ENCODE measurements at regions not wholly inside any gene's neighbourhood (a gene's known extent, or its start where the extent isn't known, plus 50 kb on each side); places are given as distances from the start of the nearest gene placed in this dataset.
"Not testable (repeated sequence)": the region's sequence is repeated elsewhere in the genome, so short reads cannot be mapped to it uniquely, and the experiment has no call there.

DNA sequence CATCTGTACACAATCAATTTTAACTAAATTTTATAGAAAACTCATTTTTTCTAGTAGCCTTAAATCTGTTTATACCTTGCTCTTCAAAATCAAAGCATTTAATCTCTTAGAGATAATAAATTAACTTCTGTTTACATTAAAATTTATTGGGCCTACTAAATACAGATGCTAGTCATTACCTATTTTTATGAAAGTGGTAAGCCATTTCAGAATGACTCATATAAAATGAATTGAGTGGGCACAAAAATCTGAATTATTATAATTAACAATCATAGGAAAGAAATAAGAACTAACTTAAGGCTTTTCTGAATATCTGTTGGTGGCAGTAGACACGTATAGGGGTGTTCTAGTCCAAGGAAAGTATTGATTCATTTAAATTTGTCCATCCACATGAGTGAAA, 157.9 kb downstream of the KCNJ2 start:
- no peak for DNase-seq

DNA sequence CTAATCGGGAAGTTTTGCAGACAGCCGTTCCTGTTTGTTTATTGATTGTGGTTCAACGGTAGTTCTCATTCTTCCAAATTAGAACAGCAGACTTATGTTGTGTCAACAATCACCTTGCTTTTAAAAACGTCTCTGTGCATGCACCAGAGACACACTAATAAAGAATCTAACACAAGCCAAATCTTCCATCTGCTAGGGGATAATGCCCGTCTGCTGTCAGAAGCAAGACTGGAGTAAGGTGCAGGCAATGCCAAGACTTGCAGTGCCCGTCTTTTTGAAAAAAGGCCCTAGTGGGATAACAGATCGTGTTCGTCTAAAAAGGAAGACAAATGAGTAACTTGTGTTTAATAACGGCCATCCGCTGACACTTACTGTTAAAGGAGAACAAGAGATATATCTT, 158.4 kb downstream of the KCNJ2 start:
- no peak for DNase-seq

DNA sequence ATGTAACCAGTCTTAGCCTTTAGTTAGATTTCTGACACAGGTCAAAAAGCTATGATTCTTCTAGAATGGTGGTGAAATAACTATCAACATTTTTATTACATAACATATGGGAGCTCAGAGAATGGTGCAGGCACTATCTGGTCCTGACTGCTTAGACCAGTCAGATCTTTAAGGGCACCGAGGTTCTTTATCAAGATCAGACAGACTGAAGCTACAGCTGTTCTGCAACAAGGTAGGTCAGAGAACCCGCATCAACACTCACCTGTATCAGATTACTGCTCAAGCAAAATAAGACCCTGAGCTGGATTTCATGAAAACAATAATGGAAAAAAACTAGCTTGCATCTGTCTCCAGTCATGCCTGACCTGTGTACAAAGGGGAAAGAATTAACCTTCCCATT, 160.4 kb downstream of the KCNJ2 start:
- DNase-seq: no peak

DNA sequence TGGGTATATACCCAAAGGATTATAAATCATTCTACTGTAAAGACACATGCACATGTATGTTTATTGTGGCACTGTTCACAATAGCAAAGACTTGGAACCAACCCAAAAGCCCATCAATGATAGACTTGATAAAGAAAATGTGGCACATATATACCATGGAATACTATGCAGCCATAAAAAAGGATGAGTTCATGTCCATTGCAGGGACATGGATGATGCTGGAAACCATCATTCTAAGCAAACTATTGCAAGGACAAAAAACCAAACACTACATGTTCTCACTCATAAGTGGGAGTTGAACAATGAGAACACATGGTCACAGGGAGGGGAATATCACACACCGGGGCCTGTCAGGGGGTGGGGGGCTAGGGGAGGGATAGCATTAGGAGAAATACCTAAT, 161.7 kb downstream of the KCNJ2 start:
- not testable (repeated sequence) for DNase-seq

DNA sequence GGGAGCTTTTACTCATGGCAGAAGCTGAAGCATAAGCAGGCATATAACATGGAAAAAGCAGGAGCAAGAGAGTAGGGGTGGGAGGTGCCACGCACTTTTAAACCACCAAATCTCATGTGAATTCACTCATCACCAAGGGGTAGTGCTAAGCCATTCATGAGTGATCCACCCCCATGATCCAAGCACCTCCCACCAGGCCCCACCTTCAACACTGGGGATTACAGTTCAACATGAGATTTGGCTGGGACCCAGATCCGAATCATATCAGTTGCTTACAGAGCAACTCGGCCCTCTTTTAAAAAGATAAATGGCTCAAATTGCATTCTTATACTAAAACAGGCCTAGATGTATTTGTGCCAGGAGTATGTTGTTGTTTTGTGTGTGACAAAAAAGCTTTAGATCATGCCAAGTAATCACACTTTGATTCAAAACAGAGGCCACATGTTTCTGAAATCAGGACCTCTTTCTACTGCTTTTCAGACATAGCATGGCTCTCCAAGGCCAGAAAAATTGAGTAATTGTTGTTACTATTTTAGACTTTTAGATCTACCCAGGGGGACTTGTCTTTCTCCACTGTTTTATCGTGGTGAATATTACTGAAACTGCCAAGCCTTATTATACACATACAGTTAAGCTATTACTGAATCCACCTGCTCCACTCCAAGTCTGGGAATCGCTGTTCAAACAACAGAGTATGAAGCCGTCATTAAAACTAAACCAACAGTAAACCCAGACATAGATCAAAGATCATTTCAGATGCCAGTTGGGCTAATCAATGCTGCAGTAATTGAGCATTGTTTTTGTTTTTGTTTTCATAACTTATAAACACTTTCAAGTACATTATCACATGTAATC, 163.3 kb downstream of the KCNJ2 start:
- no peak for DNase-seq

DNA sequence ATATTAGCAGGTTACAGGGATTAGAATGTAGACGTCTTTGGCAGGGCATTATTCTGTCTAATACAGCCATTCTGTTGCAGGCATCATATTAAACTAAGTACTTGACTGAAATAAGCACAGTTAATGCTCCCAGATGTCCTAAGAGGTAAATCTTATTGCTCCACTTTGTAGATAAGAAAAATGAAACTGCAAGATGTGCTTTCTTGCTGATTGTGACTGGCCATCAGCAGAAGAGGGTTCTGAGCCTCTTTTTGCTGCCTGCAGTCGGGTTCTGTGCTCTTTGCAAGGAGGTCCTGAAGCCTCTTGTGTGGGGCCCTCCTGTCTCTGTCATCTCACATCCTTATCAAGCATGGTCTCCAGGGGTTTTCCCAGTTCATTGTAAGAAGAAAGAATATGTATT, 167.1 kb downstream of the KCNJ2 start:
- DNase-seq: no peak

DNA sequence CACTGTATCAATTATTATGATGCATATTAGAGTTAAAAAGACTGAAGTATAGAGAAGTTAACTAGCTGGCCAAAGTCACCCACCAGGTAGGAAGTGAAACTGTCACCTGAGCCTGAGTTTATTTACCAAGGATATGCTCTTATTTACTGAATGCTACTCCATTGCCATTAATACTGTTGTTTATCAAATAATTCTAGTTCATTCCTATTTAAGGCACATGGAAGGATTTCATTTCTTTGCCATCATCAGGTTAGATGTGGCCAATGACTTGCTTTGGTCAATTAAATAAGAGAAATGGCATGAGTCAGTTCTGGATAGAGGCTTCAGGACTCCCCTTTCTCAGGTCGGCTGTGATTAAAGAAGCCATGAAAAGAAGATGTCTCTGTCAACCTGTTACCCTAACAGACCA, 169.6 kb downstream of the KCNJ2 start:
- no peak for DNase-seq

DNA sequence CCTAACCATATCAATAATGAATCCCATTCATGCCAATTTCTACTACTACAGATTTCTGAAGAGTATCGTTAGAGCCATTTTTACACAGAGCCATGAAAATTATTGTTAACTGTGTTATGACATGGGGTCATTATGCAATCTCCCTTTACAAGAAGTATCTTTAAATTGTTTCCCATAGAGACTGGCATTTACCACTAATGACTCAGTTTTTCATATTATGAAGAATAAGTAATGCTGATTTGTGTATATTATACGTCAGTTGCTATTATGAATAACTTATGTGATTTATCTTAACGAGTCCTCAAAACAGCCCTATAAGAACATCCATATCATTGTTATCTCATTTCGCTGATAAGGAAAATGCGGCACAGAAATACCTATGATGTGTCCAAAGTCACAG, 173.8 kb downstream of the KCNJ2 start:
- DNase-seq: no peak

DNA sequence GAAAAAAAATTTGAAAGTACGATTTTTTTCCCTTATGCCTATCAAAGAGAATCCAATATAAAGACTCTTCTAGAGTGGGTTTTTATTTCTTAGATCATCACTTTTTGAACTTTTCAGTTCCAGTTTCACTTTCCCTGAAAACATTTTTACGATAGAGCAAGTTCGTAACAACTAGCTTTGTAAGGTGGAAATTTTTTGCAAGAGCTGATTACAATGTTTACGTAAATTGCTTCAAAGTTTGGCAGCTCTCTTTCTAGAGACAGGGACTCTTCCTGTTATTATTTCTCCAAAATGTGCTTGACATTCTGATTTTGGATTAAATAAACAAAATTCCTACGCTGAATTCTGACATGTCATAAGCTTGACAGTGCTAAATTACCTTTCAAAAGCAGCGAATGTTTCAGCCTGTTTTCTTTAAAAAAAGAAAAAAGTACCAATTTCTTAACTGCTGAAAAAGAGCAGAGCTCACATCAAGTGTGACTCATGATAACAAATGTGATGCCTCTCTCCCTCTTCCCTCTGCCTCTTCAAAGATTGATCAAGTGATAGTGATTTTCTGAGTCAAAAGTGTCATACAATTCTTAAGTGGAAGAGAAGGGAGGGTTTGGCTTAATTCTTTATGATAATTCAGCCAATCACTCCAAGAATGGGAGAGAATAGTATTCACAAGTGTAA, 175.2 kb downstream of the KCNJ2 start:
- DNase-seq: no peak

DNA sequence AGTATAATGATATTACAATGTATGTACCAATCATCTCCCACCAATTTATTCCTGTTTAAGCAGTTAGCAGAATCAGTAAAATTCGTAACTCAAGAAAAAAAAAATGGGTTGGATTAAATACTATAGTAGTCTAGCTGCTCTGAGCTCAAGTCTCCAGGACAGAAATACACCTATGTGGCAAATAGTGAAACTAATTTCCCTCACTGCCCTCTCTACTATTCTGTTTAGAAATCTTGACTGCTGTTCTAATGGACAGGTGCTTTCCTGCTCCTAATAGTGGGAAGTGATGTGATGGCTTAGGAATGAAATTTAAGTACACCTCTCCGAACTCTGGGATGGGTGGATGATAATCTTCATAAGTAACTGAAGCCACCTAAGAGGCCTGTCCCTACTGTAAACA, 175.7 kb downstream of the KCNJ2 start:
- no peak for DNase-seq

DNA sequence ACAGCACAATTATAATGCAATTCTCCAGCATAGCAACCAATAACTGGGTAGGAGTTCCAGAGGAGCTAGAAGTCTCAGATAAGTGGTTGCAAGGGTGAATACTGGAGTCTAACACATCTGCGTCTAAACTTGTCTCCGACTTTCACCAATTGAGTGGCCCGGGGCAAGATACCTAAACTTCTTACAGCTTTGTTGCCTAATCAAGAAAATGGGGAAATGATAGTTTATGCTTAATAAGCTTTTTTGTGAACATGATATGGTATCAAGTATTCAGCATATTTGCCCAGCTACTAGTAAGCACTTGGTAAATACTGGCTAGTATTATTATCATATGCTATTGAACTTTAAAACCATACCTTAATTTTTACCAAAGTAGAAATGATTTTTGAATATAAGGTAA, 183.5 kb downstream of the KCNJ2 start:
- DNase-seq: no peak

DNA sequence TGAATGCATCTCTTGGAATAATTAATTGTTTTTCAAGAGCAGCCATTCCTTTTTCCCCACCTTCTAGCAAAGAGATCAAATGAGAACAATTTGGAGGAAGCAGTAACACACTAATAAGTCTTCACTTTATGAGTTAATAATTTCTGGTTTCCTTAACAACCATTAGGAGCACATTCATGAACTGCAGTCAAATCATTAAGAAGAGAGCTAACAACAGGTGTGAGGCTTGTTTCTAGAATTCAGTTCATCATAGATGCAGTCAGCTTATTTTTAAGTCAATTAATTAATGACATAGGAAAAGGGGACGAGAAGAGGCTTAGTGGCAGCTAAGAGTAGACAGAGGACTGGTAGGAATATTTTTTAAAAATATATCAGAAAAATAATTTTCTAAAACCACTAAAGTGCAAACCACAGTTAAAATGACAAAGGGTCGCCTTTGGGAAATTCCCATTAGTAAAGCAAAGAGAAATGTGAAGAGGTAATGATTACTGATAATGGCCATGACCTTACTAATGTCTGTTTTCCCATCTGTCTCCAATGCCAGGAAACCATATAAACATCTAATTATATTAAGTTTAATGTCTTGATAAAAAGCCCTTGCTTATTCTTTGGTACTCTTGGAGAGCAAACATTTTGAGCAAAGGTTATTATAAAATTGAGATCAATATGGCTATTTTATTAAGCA, 184.2 kb downstream of the KCNJ2 start:
- DNase-seq: no peak

DNA sequence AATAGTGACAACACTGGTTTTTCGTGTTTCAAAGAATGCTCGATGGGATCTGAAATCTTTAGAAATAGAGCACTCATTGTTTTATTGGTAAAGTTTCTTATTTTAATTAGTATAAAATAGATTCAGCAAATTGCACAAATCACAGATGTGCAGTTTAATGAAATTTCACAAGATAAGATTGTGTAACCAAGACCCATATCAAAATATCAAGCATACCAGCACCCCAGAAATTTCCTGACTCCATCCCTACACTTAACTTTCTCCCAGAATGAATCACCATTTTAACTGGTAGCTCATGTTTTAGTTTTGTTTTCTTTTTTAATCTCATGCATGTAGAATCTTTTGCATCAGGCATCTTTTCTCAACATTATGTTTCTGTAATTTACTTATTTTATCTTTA, 185.9 kb downstream of the KCNJ2 start:
- no peak for DNase-seq

DNA sequence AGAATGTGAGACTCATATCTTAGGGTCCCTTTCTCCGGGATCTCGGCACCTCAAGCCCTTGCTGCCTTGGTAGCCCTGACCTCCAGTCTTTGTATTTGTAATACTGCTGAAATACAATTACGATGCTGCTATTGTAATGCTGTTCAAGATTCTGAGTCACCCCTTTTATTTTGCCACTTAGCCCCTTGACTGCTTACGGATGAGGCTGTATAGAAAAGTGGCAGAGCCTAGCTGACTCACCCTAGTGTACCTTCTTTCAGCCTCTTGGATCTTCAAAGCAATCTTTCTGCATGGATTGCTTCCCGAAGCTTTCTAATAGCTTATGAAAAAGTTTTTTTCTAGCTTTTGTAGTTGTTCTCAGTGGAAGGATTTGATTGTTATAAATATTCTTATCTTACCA, 187.9 kb downstream of the KCNJ2 start:
- no peak for DNase-seq

DNA sequence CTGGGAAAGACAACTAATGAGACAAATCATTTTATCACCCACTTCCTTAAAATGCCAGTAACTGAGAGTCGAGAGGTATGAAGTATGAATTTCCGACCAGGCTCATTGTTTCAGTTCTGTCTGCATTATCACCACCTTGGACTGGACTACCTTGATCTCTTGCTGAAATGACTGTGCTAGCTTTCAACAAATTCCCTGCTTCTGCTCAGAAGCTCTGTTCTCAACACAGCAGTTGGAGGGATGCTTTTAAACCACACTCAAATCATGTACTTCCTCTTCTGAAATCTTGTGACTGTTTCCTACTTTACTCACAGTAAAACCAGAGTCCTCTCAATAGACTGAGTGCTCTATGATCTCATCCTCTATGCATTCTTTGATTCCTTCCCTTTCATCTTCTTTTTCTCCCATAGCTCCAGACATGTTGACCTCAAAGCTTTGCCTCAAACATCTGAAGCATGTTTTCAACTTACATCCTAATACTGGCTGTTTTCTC, 195.8 kb downstream of the KCNJ2 start:
- no peak for DNase-seq

DNA sequence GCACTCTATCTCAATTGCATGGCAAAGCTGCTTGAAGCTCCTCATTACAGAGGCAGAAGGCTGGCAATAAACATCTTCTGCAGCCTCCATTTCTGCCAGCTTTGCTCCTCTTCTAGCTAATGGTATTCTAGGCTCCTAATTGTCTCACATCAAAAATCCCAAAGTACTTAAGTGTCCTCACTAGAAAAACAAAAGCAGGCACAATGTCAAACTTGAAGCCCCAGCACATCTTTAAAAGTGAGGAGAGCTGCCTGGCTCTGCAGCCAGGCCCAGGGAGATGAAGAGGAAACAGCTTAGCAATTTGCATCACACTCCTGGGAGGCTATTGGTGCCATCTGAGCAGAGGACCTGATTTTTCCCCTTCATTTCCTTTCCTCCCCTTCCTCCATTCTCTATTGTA, 197.1 kb downstream of the KCNJ2 start:
- DNase-seq: no peak

DNA sequence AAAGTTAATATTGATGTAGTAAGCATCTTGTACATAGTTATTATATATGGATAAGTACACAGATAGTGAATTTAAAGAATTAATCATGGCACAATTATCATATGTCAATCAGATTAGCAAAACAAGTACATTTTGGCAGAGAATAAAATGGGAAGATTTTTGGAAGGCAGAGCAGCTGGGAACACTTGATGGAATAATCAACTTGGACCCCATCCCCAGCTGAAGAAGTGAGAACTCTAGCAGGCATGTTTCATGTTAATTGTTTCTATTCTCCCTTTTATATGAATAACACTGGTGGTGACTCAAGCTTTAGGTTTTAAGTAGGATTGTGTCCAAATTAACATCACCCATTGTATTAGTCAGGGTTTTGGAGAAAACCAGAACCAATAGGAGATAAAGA, 198.7 kb downstream of the KCNJ2 start:
- no peak for DNase-seq

DNA sequence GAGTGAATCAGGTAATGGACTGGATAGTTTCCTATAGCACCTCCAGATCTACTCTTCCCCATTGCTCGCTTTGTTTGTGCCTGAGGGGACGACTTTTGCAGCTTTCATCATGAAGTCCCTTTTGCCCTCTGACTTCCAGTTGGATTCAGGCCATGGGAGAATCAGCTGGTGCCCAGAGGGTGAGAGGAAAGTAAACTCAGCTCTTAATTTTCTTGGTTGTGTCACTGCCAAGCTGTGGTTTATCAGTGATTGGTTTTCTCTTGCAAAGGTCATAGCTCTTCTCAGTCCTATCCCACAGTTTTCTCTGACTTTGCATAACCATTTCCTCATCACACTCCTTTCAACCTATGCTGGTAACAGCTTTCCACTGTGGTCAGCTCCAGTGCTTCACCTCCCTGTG, 200.1 kb downstream of the KCNJ2 start:
- no peak for DNase-seq

DNA sequence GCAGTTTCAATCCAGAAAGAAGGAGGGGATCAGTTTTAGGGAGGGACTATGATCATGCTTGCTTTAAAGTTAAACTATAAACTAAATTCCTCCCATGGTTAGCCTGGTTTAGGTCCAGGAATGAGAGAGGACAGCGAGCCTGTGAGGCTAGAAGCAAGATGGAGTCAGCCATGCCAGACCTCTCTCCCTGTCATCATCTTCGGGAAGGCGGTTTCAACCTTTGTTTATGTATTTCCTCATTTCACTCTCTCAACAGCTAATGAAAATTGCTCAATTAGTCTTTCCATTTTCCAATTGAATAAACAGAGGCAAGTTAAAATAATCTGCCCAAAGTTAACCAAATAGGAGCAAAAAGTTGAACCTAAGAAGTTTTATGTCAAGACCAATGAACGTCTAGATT, 201.5 kb downstream of the KCNJ2 start:
- no peak for DNase-seq

DNA sequence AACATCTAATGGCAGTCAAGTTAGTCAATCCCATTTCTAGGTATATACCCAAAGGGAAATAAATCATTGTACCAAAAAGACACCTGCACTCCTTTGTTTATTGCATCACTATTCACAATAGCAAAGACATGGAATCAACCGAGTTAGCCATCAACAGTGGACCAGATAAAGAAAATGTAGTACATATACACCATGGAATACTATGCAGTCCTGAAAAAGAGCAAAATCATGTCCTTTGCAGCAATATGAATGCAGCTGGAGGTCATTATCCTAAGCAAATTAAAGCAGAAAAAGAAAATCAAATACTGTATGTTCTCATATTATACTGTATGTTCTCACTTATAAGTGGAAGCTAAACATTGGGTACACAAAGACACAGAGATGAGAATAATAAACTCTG, 204.0 kb downstream of the KCNJ2 start:
- DNase-seq: no peak

DNA sequence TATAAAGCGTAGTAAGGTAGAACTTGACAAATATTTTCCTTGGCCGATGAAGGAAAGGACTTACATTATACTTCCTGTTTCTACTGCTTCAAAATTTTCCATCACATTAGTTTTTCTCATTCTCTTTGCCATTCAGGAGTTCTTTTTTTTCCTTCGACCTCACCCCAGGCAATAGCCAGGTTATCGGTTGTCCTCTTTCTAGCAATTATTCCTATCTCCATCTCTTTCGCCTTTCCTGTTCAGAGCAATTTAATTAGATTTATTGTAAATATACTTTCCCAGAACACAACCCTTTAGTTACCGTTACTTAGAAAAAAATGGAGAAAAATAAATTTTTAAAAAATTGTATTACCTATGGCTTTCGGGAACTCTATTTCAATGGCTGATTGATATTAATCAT, 205.2 kb downstream of the KCNJ2 start:
- DNase-seq: no peak

DNA sequence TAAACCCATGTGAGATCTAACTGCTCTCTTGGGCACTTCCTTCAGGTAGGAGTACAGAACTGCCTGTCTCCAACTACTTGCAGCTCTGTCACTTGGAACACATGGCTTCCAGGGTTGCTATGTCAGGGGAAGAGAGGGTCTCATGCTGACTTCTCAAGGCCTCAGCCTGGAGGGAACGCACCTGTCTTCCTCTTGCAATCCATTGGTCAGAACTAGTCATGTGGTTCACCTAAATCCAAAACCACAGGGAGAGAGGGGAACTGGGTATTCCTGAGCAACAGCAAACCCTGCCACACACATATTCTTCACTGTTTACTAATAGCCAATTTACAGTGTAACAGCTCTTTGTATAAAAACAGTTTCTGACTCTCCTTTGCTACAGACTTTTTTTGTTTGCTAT, 206.1 kb downstream of the KCNJ2 start:
- no peak for DNase-seq

DNA sequence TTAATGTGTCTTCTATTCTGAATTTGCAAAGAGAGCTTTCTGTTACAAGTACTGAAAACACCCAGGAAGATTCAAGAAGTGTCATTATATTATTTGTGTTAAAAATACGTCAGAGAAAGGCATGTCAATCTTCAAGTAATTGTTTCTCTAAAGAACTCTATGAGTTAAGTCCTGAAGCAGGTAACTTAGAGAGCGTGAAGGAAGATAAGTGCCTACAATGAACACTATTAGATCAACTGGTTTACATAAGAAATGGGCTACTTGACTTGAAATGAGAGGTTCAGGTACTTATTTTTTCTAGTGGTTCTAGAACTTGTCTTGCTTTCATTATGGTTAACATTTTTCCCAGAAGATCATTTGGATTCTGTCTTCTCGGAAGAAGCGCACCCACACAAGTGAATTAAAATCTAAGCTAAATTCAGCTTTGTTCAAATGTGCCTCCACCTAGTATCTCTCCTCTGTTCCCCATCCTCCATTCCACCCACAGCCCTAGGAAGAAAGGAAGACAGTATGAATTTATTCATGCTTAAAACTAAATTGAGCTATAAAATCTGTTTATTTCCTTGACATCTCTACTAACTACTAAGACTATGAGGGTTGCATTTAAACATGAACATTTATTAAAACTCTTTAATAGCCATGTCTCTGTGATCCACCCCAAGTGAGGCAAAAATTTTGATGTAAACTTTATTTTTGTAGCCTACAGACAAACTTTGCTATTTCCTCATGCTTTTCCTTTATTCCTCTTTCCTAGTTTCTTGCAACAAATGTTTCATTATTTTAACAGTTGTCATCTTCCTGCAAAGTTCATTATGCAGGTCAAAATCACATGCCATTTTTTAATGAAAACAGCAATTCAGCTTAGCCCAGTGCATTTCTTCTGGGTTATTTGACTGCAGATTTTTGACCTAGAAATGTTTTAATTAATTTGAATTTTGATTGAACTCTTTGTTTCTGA, 206.8 kb downstream of the KCNJ2 start:
- no peak for DNase-seq
